ENCODE measurements at regions not wholly inside any gene's neighbourhood (a gene's known extent, or its start where the extent isn't known, plus 50 kb on each side); places are given as distances from the start of the nearest gene placed in this dataset.
"Not testable (repeated sequence)": the region's sequence is repeated elsewhere in the genome, so short reads cannot be mapped to it uniquely, and the experiment has no call there.

DNA sequence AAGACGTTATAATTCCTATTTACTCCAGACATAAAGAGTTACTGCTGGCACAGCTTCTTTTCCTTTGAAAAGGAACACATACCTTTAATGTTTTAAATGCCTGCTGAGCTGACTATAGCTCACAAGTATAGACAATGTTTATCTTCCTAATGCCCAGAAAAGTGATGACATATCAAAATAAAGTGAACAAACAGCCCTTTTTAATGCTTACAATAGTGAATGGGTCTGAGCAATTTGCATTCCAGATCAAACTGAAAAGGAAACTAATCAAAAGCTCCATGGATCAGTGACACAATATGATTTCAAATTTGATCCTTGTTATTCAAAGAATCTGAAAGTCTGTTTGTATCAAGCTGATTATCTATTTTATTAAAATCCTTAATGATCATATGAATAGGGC, 233.6 kb upstream of the SEMA3E start:
- no peak for DNase-seq (ENCODE audit: low read depth)

DNA sequence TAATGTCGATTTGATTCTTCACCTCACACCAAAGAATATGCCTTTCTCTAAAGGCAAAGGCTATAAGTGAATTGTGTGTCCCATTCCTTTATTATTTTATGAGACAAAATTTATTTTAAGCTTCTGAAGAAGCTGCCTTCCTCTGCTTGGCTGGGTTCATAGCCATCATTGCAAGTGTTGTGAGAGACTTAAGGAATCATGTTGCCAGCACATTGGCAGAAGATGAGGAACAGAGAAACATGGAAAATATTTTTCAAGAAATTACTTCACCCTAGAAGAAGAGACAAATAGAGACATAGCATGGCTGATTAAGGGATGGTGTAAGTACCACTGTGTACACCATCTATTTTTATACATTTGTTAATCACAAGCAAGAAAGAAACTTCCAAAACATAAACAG, 230.1 kb upstream of the SEMA3E start:
- no peak for DNase-seq (ENCODE audit: low read depth)

DNA sequence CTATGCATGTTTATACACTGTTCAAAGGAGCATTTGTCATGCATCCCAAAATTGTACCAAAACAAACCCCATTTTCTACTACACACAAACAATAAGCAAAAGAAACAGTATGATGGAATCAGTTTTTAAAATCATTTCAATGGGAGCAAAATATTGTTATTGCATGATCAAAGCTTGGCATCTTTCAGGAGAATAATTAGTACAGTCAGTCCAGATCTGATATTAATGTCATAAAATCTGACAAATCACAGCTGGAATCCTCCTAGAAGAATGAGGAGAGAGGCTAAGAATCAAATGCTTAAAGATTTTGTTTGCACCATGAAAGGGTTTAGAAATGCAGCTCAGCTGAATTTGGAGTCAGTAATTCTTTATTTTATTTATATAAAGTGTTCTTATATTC, 229.7 kb upstream of the SEMA3E start:
- DNase-seq (ENCODE audit: low read depth) = no peak

DNA sequence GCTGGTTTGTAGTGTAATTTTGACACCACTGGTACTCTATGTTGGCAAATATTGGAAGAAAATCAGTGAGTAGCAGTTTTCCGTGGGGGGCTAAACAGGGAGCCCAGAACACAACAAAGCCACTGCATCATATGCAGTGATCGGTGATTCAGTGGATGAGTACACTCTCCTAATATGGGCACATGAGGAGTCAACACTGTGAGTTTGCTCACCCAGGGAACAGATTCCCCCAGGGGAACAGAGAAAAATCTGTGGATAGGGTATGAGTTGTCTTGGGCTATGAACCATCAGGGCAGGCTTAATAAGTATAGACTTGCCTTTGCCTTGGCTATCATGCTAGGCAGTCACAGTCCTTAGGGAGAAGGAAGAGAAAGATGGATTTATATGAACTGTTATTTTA, 227.7 kb upstream of the SEMA3E start:
- DNase-seq (ENCODE audit: low read depth) = peak; percentile 56

DNA sequence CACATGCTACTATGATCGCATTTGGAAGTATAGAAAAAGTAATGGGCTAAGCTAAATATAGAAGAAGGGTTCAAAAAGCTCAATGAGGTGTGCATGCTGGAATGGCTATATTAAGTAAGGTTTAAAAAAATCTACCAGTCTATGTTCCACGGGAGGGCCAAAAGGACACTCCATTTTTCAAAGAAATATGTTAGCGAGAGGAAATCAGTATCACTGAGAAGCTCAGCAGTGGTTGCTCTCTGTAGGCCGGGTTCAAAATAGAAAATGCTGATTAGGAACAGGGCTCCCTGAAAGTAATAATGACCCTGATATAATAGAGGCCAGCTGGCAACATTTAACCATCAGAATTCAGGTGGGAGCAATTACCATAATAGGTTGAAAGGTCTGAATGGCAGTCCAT, 224.5 kb upstream of the SEMA3E start:
- no peak for DNase-seq (ENCODE audit: low read depth)

DNA sequence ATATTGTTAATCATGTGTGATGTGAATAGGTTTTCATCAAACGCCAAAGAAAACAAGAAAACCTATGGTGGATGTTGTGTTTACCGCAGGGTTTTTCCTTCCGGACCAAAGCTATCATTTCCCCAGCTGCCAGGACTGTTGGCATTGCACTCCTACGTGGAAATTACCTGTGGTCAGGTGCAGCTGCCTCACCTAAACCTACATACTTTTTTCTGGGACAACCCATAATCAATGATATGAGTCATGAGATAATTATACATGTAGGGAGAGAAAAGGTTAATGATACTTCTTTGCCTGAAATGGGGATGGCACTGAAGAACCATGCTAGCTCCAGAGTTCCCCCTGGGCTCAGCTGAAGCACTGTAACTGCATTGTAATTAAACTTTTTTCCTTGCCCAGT, 223.6 kb upstream of the SEMA3E start:
- no peak for DNase-seq (ENCODE audit: low read depth)

DNA sequence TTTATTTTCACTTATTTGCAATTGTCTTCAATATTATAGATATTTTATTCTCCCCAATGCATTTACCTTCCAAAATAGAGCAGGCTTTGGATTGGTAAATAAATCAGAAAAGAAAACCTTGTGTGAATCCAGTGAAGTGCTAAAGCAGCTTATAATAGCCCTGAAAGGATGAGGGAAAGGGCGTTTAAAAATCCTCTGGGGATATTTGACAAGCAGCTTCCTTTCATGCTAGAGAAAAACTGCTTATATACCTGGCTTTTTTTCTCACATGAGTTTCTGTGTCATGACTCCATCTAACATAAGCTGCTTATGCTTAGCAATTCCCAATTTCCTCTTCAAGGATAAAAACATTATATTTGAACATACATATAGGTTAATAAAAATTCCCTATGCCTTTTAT, 221.6 kb upstream of the SEMA3E start:
- DNase-seq (ENCODE audit: low read depth) = no peak

DNA sequence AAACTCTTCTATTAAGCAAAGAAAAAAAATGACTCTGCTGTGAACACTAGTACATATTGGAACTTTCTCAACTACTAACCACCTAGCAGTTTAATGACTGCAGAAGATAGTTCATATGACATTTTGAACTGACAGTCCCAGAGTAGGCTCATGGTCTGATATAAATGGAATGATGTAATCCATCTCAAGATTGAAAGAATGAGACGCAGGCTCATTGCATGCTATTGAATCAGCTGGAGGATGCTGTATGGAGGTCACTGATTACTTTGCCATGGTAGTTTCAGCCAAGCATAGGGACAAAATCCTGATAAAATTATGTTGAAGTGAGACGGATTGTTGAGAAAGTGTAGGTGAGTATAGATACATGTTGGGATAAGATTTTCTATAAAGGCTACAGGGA, 217.6 kb upstream of the SEMA3E start:
- no peak for DNase-seq (ENCODE audit: low read depth)

DNA sequence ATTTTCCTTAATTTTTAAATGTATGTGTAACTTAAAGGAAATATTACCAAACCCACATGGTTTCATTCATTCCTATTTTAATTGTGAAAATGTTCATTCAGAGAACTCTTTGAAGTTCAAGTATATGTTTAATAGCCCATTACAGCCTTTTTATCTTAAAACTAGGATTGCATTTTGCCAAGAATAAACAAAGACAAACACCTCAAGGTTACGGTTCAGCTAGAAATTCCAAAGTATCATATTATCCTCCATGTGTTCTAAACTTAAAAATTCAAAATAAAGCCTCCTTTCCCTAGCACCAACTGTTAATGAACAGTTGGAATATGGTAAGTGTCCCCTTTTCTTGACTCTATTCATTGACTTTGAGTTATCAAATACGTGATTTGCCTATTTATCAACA, 215.6 kb upstream of the SEMA3E start:
- DNase-seq (ENCODE audit: low read depth) = no peak

DNA sequence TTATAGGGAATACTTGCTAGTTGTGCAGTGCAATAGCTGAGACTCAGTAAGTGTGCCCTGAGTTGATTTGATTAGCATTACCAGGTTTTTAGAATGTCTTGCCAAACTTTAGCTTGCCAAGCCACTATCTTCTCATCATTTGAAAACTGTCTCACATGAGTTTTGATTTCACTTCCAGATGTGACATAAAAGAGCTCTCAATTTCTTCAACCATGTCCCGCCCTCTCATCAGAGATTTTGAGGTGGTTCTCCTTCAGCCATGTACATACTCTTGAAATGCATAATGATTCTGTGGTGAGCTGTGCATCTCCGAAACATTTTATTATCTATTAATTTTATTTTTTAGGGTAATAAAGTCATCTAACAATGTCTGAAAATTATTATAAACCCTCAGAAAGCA, 215.0 kb upstream of the SEMA3E start:
- DNase-seq (ENCODE audit: low read depth) = no peak

DNA sequence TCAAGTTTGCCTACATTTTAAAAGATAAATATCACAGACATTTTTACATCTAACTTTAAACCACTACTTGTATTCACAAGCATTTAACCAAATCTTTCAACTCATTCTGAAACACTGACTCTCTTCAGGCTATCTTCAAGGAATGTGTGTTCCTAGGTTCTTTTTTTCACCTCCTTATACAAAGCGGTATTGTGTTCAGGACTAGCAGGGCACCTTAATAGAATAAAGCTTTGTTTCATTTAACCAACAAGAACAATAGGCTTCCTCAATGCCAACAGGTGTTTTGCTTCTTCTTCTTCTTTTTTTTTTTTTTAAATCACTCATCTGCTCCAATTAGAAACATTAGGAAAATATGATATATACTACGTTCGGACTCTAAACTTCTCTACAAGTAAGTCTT, 212.9 kb upstream of the SEMA3E start:
- DNase-seq (ENCODE audit: low read depth) = no peak

DNA sequence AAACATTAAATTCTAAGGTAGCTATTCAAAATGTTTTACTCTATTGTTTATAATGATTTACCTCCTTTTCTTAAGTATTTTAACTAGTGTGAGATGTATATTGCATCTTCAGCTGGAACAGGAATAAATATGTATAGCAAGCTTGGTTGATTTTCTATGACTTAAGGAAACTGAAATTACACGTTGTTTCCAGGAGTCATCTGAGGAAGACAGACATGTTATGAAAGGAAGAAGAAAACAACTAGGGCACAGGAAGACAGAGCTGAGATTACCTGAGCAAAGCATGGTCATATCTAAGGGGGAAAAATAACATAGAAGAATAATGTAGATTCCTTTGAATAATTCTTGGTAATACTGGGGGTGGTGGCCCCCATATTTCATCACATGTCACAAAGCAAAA, 210.9 kb upstream of the SEMA3E start:
- no peak for DNase-seq (ENCODE audit: low read depth)

DNA sequence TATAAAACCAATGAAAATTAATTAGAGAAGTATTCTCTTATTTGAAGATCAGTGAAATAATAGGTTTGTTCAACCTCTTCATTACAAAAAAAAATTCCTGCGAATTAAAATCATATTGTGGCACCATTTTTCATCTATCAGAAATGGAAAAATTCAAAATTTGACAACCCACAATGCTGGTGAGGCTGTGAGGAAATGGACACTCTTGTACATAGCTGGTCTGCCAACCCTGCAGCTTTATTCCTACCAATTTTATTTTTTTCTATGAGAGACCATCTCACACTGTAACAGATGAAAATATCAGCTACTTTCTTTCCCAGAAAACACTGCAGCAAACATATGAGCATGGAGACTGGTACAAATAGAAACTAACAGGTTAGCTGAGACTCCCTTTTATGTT, 208.8 kb upstream of the SEMA3E start:
- no peak for DNase-seq (ENCODE audit: low read depth)

DNA sequence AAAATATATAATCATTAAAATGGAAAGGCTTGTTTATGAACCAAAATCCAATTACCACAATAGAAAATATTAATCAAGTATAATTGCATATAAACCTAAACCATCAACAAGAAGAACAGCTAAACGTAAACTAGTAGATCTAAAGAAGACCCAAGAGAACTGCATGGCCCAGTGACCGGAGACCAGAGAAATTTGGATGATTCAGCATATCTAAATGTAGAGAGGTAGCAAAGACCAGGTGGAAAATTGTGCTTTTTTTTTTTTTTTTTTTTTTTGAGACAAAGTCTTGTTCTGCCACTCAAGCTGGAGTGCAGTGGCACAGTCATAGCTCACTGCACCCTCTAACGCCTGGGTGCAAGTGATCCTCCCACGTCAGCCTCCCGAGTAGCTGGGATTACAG, 207.2 kb upstream of the SEMA3E start:
- DNase-seq (ENCODE audit: low read depth) = no peak

DNA sequence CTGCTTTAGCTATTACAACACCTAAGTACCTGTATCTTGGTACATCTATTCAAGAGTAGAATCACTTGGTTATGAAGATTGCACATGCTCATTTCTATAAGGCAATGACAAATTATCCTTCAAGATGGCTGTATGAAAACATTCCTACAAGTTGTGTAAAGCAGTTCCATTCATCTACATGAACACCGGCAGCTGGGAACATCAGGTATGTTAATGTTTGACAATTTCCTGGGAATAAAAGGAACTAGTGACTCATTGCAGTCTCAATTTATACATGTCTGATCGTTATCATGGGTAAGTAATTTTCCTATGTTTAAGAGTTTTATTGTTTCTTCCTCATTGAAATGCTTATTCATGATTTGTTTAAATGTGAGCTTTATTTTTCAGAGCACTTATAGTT, 203.2 kb upstream of the SEMA3E start:
- DNase-seq (ENCODE audit: low read depth) = no peak

DNA sequence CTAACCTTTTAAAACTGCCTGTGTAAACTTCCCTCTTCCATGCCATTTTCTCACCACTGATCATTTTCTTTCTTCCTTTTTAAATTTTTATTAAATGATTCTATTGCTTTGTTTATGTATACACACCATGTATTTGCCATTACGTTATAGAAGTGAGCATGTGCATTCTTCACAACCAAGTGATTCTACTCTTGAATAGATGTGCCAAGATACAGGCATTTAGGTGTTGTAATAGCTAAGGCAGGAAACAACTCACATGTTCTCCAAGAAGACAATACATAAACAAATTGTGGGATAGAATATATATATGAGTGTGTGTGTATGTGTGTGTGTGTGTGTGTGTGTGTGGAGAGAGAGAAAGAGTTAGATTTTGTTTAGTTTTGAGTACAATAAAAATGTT, 202.6 kb upstream of the SEMA3E start:
- no peak for DNase-seq (ENCODE audit: low read depth)

DNA sequence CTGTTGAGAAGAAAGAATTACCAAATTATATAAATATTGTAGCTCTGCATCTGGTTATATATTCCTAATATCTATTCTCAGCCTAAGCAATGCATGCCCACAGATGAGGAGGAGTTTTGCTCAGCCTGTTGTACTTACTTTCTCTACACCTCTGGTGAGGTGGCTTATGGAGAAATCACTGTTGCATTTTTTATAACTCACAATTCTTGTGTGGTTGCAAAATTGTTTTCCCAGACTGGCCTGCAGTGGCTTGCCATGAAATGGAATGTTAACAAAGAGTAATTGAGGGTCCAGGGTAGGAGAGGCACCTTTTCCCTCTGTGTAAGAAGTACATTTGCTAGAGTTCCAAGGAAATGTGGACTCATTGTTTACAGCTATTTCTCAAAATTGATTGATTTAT, 202.0 kb upstream of the SEMA3E start:
- no peak for DNase-seq (ENCODE audit: low read depth)

DNA sequence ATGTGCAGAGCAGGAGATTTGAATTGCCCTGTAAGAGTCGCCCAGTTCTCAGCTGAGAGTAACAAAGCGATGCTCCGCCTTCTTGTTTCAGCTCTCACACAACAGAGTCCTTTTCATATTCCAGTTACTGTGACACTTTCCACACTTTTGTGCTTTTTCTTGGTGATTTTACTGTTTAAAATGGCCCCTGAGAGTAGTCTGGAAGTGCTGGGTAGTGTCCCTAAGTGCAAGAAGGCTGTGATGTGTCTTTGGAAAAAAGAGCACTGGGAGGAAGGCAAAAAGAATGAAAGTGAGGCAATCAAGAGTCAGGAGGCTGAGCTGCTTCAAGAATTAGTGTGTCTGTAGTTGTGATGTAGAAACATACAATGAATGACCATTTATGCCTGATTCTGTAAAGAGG, 201.2 kb upstream of the SEMA3E start:
- no peak for DNase-seq (ENCODE audit: low read depth)

DNA sequence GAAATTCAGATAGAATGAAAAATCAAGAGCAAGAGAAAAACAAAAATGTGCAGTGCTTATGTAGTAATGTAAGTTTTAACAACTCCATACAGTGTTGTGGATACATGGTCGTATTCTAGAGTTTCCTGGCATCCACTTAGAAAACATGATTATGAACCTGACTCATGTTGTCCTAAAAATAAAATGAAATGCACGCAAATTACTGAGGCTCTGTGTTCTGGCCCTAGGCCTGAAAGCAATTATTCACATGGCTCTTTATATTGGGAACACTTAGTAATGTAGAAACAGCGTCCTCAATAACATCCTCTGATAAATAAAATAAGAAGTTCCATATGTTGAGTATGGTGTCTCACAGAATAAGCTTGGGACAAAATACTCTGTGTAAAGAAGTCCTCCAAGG, 200.2 kb upstream of the SEMA3E start:
- no peak for DNase-seq (ENCODE audit: low read depth)

DNA sequence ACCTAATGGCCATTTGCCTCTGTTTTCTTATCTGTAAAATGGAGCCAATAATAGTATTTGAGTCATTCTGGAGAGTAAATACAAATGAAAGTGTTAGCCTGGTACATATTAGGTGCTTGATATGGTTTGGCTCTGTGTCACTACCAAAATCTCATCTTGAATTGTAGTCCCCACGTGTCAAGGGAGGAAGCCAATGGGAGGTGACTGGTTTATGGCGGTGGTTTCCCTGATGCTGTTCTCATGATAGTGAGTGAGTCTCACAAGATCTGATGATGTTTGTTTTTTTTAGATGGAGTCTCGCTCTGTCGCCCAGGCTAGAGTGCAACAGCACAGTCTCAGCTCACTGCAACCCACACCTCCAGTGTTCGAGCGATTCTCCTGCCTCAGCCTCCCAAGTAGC, 194.0 kb upstream of the SEMA3E start:
- no peak for DNase-seq (ENCODE audit: low read depth)

DNA sequence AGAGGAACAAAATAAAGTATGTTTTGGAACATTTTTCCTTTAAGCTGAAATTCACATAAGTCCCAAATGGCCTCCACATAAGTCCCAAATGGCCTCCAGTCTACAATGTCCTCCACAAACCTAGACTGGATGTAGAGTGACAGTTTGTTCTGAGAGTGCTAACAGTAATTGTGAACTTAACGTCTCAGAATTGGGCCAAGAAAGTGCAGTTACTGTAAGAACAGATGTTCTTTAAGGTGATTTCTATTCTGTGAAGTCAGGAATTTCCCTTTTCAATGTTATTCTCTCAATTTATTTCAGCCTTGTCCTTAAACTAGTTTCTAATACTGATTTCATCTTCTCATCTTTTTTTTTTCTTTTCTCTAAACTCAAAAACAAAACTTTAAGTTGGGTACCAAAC, 188.7 kb upstream of the SEMA3E start:
- DNase-seq (ENCODE audit: low read depth) = no peak

DNA sequence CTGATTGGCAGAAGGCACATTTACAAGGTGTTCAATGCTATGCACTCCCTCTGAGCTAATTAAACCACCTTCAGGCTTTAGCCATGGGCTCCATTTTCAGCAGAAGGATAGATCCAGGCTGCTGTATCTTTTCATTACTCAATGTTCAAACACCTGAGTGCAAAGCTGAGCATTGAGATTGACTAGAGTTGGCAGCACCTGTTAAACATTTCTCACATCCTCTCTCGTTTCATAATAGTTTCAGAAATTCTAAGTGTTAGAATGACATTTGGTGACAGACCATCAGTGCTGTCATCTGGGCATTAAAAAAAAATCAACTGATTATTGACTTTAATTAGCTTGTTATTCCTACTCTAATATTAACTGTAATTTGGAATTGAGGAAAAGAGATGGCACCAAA, 187.1 kb upstream of the SEMA3E start:
- DNase-seq (ENCODE audit: low read depth) = no peak

DNA sequence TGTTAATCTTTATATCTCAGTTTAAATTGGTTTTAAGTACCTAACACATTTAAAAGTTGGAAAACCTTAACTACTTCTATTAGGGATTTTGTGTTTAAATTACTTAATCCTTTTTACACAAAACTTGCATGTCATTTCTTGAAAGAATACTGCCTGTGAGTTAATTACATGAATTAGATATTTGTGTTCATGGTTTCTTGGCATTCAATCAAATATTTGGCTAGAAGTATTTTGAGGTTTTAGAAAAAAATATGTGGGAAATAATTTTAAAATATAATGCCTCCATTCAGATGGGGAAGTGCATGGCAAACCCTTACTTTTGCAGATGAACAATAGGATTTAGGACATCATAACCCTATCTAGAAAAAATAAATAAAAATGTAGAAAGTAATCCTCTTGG, 186.5 kb upstream of the SEMA3E start:
- DNase-seq (ENCODE audit: low read depth) = no peak

DNA sequence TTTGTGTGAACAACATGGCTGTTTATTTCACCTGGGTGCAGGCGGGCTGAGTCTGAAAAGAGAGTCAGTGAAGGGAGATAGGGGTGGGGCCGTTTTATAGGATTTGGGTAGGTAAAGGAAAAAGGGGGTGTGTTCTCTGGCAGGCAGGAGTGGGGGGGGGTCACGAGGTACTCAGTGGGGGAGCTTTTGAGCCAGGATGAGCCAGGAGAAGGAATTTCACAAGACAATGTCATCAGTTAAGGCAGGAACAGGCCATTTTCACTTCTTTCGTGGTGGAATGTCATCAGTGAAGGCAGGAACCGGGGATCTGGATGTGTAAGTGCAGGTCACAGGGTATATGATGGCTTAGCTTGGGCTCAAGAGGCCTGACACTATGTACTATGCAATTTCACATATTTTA, 184.8 kb upstream of the SEMA3E start:
- not testable (repeated sequence) for DNase-seq (ENCODE audit: low read depth)

DNA sequence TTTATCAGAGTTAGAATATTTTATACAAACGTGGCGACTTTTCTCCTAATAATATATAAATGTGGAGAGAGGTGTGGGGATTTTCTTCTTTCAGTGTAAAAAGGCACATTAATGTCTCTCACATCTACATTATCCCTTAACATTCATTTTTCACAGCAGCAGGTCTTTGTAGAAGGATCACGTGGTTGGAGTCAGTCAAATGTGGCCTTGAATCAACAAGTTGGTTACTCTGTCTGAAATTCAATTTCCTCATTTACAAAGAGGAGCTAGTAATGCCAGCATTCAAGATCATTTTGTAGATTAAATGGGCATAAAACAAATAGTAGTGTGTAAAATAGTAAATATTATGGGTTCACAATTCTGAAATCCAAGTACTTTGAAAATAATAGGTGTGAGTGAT, 183.1 kb upstream of the SEMA3E start:
- DNase-seq (ENCODE audit: low read depth) = no peak

Data from Daoy (cell line).